Epithelial cell of esophagus (primary cell): ENCODE measurements at regions not wholly inside any gene's neighbourhood (a gene's known extent, or its start where the extent isn't known, plus 50 kb on each side); places are given as distances from the start of the nearest gene placed in this dataset.

Experiments
- DNase-seq: peaks from one replicate; pipeline ENCODE4 v3.0.0; 2010; ENCODE audit warnings: low read depth
- H3K4me3 ChIP-seq: 2 replicates; pipeline ENCODE4 v1.5.1; 2011; ENCODE audit warnings: mild to moderate bottlenecking, low read length, control low read depth
- CTCF ChIP-seq: IDR thresholded peaks from 2 replicates; pipeline ENCODE4 v1.5.1; 2011; ENCODE audit warnings: low read depth, mild to moderate bottlenecking, low read length, control low read depth, inconsistent platforms; ENCODE audit not compliant: insufficient read depth; ENCODE audit errors: missing control alignments

GRCh38 chr2:7819316-7819715, 862.5 kb upstream of the ID2 start:
- peak; percentile 38 for DNase-seq
- TF ChIP-seq CTCF: no peak
- no peak overlapping the region for H3K4me3 ChIP-seq

GRCh38 chr2:7819850-7820249, 862.0 kb upstream of the ID2 start:
- H3K4me3 ChIP-seq: no peak overlapping the region
- TF ChIP-seq CTCF: no peak
- no peak for DNase-seq

GRCh38 chr2:7824211-7824610, 857.6 kb upstream of the ID2 start:
- H3K4me3 ChIP-seq: no peak overlapping the region
- no peak for TF ChIP-seq CTCF
- no peak for DNase-seq

GRCh38 chr2:7825591-7826312, 856.1 kb upstream of the ID2 start:
- H3K4me3 ChIP-seq: no peak overlapping the region
- peak; percentile 91 for DNase-seq
- no peak for TF ChIP-seq CTCF

- TF ChIP-seq CTCF: no peak
- no peak for DNase-seq
Observed at GRCh38 chr2:7826656-7827055, 855.2 kb upstream of the ID2 start.

GRCh38 chr2:7829241-7829640, 852.6 kb upstream of the ID2 start:
- no peak for DNase-seq
- TF ChIP-seq CTCF: no peak
- no peak overlapping the region for H3K4me3 ChIP-seq

More at GRCh38 chr2:7826656-7827055, 855.2 kb upstream of the ID2 start:
- H3K4me3 ChIP-seq: no peak overlapping the region

GRCh38 chr2:7830616-7831015, 851.2 kb upstream of the ID2 start:
- no peak for TF ChIP-seq CTCF
- DNase-seq: no peak
- no peak overlapping the region for H3K4me3 ChIP-seq
